ENCODE measurements at regions not wholly inside any gene's neighbourhood (a gene's known extent, or its start where the extent isn't known, plus 50 kb on each side); places are given as distances from the start of the nearest gene placed in this dataset.

DNA sequence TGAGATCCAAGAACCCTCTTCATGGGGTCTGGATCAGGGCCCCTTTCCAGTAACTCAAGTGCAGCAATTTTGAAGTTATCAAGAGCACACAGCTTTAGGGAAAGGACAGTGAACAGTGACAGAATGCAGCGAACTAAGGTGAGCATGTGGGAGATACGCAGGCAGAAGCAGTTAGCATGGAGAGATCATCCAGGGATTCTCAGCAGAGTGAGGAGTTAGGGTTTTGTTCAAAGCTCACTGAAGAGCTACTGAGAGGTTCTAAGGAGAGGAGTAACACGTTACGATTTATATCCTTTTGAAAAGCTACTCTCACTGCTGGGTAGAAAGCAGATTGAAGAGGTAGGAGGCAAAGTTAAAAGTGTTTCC is 83.6 kb upstream of the MPP7 start:
- no peaks in the 10 kb centered on the region for H3K9me1 ChIP-seq (ENCODE audit: control insufficient read depth, extremely low read depth, insufficient read depth, low read length)
- H4K20me1 ChIP-seq (ENCODE audit: control insufficient read depth, extremely low read depth, insufficient read depth, low read length), result no peaks in the 10 kb centered on the region
- H3K79me2 ChIP-seq (ENCODE audit: control insufficient read depth, insufficient read depth, low read length), result no peaks in the 10 kb centered on the region
- no peak overlapping the region for H3K27ac ChIP-seq (ENCODE audit: control insufficient read depth, insufficient read depth, low read length)
- H2AFZ ChIP-seq (ENCODE audit: control insufficient read depth, low read length), result peak overlapping the region; percentile 41
- DNase-seq (ENCODE audit: low read depth, low spot score) (no peak), FAIRE-seq (no peak)
- no peaks in the 10 kb centered on the region for H3K27me3 ChIP-seq (ENCODE audit: control insufficient read depth, extremely low read depth, insufficient read depth, low read length)
- no peak overlapping the region for H3K9ac ChIP-seq (ENCODE audit: control insufficient read depth, extremely low read depth, insufficient read depth, low read length)
- no peak overlapping the region for H3K4me3 ChIP-seq (ENCODE audit: control insufficient read depth in 2 of 3, extremely low read depth in 1 of 3, insufficient read depth in 2 of 3, low read depth in 1 of 3, low read length in 3 of 3)
- H3K4me2 ChIP-seq (ENCODE audit: control insufficient read depth, extremely low read depth, insufficient read depth, low read depth, low read length), result no peak overlapping the region
- no peak for TF ChIP-seq EZH2 (IDR thresholded peaks at IDR 0.05; ENCODE audit: low read length)
- no peak for TF ChIP-seq CTCF (optimal IDR thresholded peaks at IDR 0.05 in 1 of 3, IDR thresholded peaks at IDR 0.05 in 1 of 3, conservative IDR thresholded peaks at IDR 0.05 in 1 of 3; ENCODE audit: extremely low read depth in 1 of 3, insufficient read depth in 2 of 3, low read length in 3 of 3)
- no peaks in the 10 kb centered on the region for H3K36me3 ChIP-seq (ENCODE audit: control insufficient read depth in 2 of 2, extremely low read depth in 1 of 2, insufficient read depth in 2 of 2, low read length in 2 of 2)
- dilution Hi-C loops (cut with MboI; ENCODE audit: extremely low pct_ligation_motif_present, low sequenced_read_pairs), result loop anchor here (25.0 kb wide), 1 partner anchor 124 kb away; no protein-coding TSS in a partner anchor
- H3K4me1 ChIP-seq (ENCODE audit: control insufficient read depth, extremely low read depth, insufficient read depth, low read length), result peaks cover 8% of the 10 kb centered on the region
- H3K9me3 ChIP-seq (ENCODE audit: control insufficient read depth, low read depth, low read length), result no peaks in the 10 kb centered on the region

DNA sequence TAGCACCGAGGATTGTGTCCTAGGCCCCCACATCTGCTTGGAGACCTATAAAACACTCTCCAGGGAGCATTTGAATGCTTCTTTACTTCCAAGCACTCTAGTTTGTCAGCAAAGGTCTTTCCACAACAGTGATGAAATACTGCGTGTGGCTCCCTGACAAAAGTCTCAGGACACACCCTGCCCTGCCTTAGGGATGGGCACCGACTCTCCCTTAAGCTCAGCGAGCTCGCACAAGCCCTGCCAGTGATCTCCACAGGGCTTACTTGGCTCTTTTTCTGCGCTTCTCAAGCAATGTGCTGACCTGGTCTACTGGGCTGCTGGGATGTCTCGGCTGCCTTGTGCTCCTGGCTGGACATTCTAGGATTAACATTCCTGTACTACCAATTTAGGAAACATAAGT is 84.3 kb upstream of the MPP7 start:
- no peak overlapping the region for H3K27ac ChIP-seq (ENCODE audit: control insufficient read depth, insufficient read depth, low read length)
- no peak overlapping the region for H2AFZ ChIP-seq (ENCODE audit: control insufficient read depth, low read length)
- H3K9me1 ChIP-seq (ENCODE audit: control insufficient read depth, extremely low read depth, insufficient read depth, low read length), result no peaks in the 10 kb centered on the region
- dilution Hi-C loops (cut with MboI; ENCODE audit: extremely low pct_ligation_motif_present, low sequenced_read_pairs), result loop anchor here (25.0 kb wide), 1 partner anchor 125 kb away; no protein-coding TSS in a partner anchor
- H3K4me2 ChIP-seq (ENCODE audit: control insufficient read depth, extremely low read depth, insufficient read depth, low read depth, low read length), result peak overlapping the region; percentile 18
- no peaks in the 10 kb centered on the region for H3K36me3 ChIP-seq (ENCODE audit: control insufficient read depth in 2 of 2, extremely low read depth in 1 of 2, insufficient read depth in 2 of 2, low read length in 2 of 2)
- DNase-seq (ENCODE audit: low read depth, low spot score) (no peak), FAIRE-seq (peak; percentile 57)
- H3K4me3 ChIP-seq (ENCODE audit: control insufficient read depth in 2 of 3, extremely low read depth in 1 of 3, insufficient read depth in 2 of 3, low read depth in 1 of 3, low read length in 3 of 3), result no peak overlapping the region
- H4K20me1 ChIP-seq (ENCODE audit: control insufficient read depth, extremely low read depth, insufficient read depth, low read length), result no peaks in the 10 kb centered on the region
- H3K9ac ChIP-seq (ENCODE audit: control insufficient read depth, extremely low read depth, insufficient read depth, low read length), result no peak overlapping the region
- H3K9me3 ChIP-seq (ENCODE audit: control insufficient read depth, low read depth, low read length), result no peaks in the 10 kb centered on the region
- H3K79me2 ChIP-seq (ENCODE audit: control insufficient read depth, insufficient read depth, low read length), result no peaks in the 10 kb centered on the region
- H3K4me1 ChIP-seq (ENCODE audit: control insufficient read depth, extremely low read depth, insufficient read depth, low read length), result peaks cover 8% of the 10 kb centered on the region
- no peaks in the 10 kb centered on the region for H3K27me3 ChIP-seq (ENCODE audit: control insufficient read depth, extremely low read depth, insufficient read depth, low read length)
- TF ChIP-seq CTCF (optimal IDR thresholded peaks at IDR 0.05 in 1 of 3, IDR thresholded peaks at IDR 0.05 in 1 of 3, conservative IDR thresholded peaks at IDR 0.05 in 1 of 3; ENCODE audit: extremely low read depth in 1 of 3, insufficient read depth in 2 of 3, low read length in 3 of 3) (no peak), EZH2 (IDR thresholded peaks at IDR 0.05; ENCODE audit: low read length) (no peak)

Measured in keratinocyte (primary cell).